ENCODE measurements at regions not wholly inside any gene's neighbourhood (a gene's known extent, or its start where the extent isn't known, plus 50 kb on each side); places are given as distances from the start of the nearest gene placed in this dataset.
"Not testable (repeated sequence)": the region's sequence is repeated elsewhere in the genome, so short reads cannot be mapped to it uniquely, and the experiment has no call there.

- no peak for DNase-seq
Observed at GRCh38 chr3:103829723-103830326, 1395.0 kb downstream of the ZPLD1 start.

- DNase-seq = no peak
Observed at GRCh38 chr3:103847081-103848062, 1412.6 kb downstream of the ZPLD1 start.

- no peak for DNase-seq
Observed at GRCh38 chr3:103851793-103852192, 1417.0 kb downstream of the ZPLD1 start.

GRCh38 chr3:103862415-103862814, 1427.6 kb downstream of the ZPLD1 start:
- no peak for DNase-seq

- no peak for DNase-seq
Observed at GRCh38 chr3:103863381-103863780, 1428.6 kb downstream of the ZPLD1 start.

GRCh38 chr3:103866113-103866512, 1431.3 kb downstream of the ZPLD1 start:
- DNase-seq = no peak

GRCh38 chr3:103873021-103873420, 1438.2 kb downstream of the ZPLD1 start:
- no peak for DNase-seq

- no peak for DNase-seq
Observed at GRCh38 chr3:103873897-103874545, 1439.2 kb downstream of the ZPLD1 start.

- DNase-seq = not testable (repeated sequence)
Observed at GRCh38 chr3:103881809-103882208, 1447.0 kb downstream of the ZPLD1 start.

- DNase-seq = no peak
Observed at GRCh38 chr3:103889675-103890074, 1454.9 kb downstream of the ZPLD1 start.

GRCh38 chr3:103894162-103894822, 1459.5 kb downstream of the ZPLD1 start:
- DNase-seq = no peak

- DNase-seq = no peak
Observed at GRCh38 chr3:103899328-103899727, 1464.5 kb downstream of the ZPLD1 start.

GRCh38 chr3:103904991-103905390, 1461.7 kb upstream of the ALCAM start:
- no peak for DNase-seq

GRCh38 chr3:103906304-103906703, 1460.4 kb upstream of the ALCAM start:
- no peak for DNase-seq

GRCh38 chr3:103906808-103907207, 1459.9 kb upstream of the ALCAM start:
- no peak for DNase-seq

GRCh38 chr3:103907567-103907966, 1459.1 kb upstream of the ALCAM start:
- no peak for DNase-seq

- no peak for DNase-seq
Observed at GRCh38 chr3:103909395-103909794, 1457.3 kb upstream of the ALCAM start.

- DNase-seq = no peak
Observed at GRCh38 chr3:103918336-103918735, 1448.4 kb upstream of the ALCAM start.

GRCh38 chr3:103919327-103919726, 1447.4 kb upstream of the ALCAM start:
- DNase-seq = no peak

- no peak for DNase-seq
Observed at GRCh38 chr3:103923907-103924306, 1442.8 kb upstream of the ALCAM start.

GRCh38 chr3:103924544-103924943, 1442.2 kb upstream of the ALCAM start:
- DNase-seq = no peak

GRCh38 chr3:103926936-103927335, 1439.8 kb upstream of the ALCAM start:
- DNase-seq = no peak

GRCh38 chr3:103927896-103928295, 1438.8 kb upstream of the ALCAM start:
- DNase-seq = no peak
